GM12892 (cell line): ENCODE measurements at regions not wholly inside any gene's neighbourhood (a gene's known extent, or its start where the extent isn't known, plus 50 kb on each side); places are given as distances from the start of the nearest gene placed in this dataset.

ENCODE experiments used
- POLR2A ChIP-seq: IDR thresholded peaks from 2 replicates; pipeline ENCODE4 v1.6.1; 2011; ENCODE audit warnings: low read depth, low read length, control low read depth
- POLR2AphosphoS5 ChIP-seq: IDR thresholded peaks from 2 replicates; pipeline ENCODE4 v1.6.1; 2011; ENCODE audit warnings: low read depth, low read length, control low read depth
- TAF1 ChIP-seq: IDR thresholded peaks from 2 replicates; pipeline ENCODE4 v1.6.1; 2011; ENCODE audit warnings: low read depth, mild to moderate bottlenecking, control low read depth, low read length, borderline replicate concordance

- TF ChIP-seq POLR2AphosphoS5 (no peak), POLR2A (no peak), TAF1 (no peak)
Measured at GRCh38 chr10:109040622-109041021, 882.7 kb downstream of the XPNPEP1 start.
